Activated CD8-positive, alpha-beta T cell treated with anti-CD3 and anti-CD28 coated beads, Interleukin-2, amount 10 ng/mL, durations not matched to agents 7 days and 5 days (primary cell): ENCODE measurements at regions not wholly inside any gene's neighbourhood (a gene's known extent, or its start where the extent isn't known, plus 50 kb on each side); places are given as distances from the start of the nearest gene placed in this dataset.

Experiments
- ATAC-seq: fragments of 150-1000 bp; cut with Tn5 transposase; one replicate; pipeline ENCODE4 v1.10.0; 2021; ENCODE audit warnings: moderate library complexity
- CTCF ChIA-PET: fragments of 350-600 bp; sonication (Branson Sonifier 250); formaldehyde crosslinking; loops from one replicate; lab custom pipeline; 2021; ENCODE audit warnings: antibody characterized with exemption; lab: Charles Lee
- POLR2A ChIA-PET: fragments of 350-600 bp; sonication (Branson Sonifier 250); formaldehyde crosslinking; loops from one replicate; lab custom pipeline; 2021; ENCODE audit warnings: antibody characterized with exemption; lab: Charles Lee
- DNase-seq: peaks from one replicate; pipeline ENCODE4 v3.0.0-alpha.2; 2020
- H3K27ac Mint-ChIP-seq: one replicate; pipeline ENCODE4 v1.8.0; 2021; ENCODE audit warnings: mild to moderate bottlenecking, mixed read lengths
- H3K27me3 Mint-ChIP-seq: one replicate; pipeline ENCODE4 v1.8.0; 2021; ENCODE audit warnings: low read depth, mixed read lengths
- H3K36me3 Mint-ChIP-seq: one replicate; pipeline ENCODE4 v1.8.0; 2021; ENCODE audit warnings: low read depth, mixed read lengths
- H3K4me1 Mint-ChIP-seq: one replicate; pipeline ENCODE4 v1.8.0; 2021; ENCODE audit warnings: low read depth, mixed read lengths
- H3K4me3 Mint-ChIP-seq: one replicate; pipeline ENCODE4 v1.8.0; 2021; ENCODE audit warnings: mild to moderate bottlenecking, mixed read lengths
- H3K9me3 Mint-ChIP-seq: one replicate; pipeline ENCODE4 v1.8.0; 2022; ENCODE audit warnings: mixed read lengths; ENCODE audit not compliant: insufficient read depth

DNA sequence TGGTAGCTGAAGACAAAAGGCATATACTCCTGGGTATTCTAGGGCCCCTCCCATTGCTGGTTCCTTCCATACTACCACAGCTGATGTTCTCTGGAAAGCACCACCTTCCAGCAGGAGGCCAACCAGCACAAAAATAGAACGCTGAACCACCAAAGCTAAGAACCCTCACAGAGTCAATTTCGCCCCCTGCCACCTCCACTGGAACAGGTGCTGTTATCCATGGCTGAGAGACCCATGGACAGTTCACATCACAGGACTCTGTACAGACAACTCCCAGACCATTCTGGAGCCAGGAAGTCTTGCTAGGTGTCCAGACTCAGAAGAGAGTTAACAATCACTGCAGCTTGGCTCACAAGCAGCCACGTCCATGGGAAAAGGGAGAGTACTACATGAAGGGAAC, 1851.5 kb upstream of the NUDT12 start:
- Mint-ChIP-seq H3K4me1 (no peaks in the 10 kb centered on the region), H3K4me3 (no peak overlapping the region), H3K36me3 (no peaks in the 10 kb centered on the region), H3K9me3 (peaks cover 36% of the 10 kb centered on the region), H3K27me3 (no peaks in the 10 kb centered on the region), H3K27ac (no peak overlapping the region)
- ChIA-PET CTCF (no interaction called here), POLR2A (no interaction called here)
- DNase-seq (no peak), ATAC-seq (no peak)

DNA sequence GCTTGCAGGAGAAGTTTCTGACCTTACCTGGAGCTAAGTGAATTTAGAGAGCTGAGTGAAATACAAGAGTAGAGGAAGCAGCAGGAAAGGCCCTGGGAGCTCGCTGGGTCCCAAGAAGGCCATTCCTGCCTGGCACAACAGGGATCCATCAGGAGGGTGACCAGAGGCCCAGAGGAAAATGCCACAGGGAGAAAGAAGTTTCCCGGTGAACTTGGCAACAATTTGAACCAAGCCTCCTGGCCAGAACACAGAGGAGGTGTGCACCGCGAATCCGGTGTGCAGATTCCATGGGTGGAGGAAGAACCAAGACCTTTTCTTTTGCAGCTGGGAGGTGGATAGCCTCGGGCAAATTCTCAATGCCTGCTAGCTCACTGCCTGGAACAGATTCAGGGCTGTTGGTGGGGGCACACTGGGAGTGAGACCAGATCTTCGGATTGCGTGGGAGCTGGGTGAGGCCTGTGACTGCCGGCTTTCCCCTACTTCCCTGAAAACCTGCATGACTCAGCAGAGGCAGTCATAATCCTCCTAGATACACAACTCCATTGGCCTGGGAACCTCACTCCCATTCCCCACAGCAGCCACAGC, 1850.9 kb upstream of the NUDT12 start:
- CTCF ChIA-PET, result no interaction called here
- ATAC-seq (no peak), DNase-seq (no peak)
- Mint-ChIP-seq H3K4me3 (no peak overlapping the region), H3K4me1 (no peaks in the 10 kb centered on the region), H3K27me3 (no peaks in the 10 kb centered on the region), H3K27ac (no peak overlapping the region), H3K36me3 (no peaks in the 10 kb centered on the region), H3K9me3 (peaks cover 30% of the 10 kb centered on the region)
- POLR2A ChIA-PET, result no interaction called here

DNA sequence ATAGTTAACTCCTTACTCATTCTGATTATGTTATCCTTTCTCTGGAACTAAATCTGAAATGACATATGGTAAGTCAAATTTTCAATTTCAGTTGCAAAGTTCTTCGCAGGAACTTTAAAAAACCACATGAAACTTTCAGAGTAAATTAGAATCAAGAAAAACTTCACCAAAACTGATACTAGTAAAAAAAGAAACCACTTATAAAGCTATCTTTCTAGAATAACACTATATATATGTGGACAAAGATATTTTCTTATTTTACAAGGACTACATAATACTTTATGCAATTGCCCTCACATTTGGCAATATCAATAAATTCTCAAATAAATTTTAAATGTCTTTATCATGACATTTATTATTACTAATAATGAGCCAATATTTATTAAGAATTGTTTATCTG, 1847.1 kb upstream of the NUDT12 start:
- Mint-ChIP-seq H3K4me3 (no peak overlapping the region), H3K4me1 (no peaks in the 10 kb centered on the region), H3K27ac (no peak overlapping the region), H3K27me3 (no peaks in the 10 kb centered on the region), H3K36me3 (no peaks in the 10 kb centered on the region), H3K9me3 (peaks cover 22% of the 10 kb centered on the region)
- no peak for ATAC-seq
- CTCF ChIA-PET, result no interaction called here
- no peak for DNase-seq
- POLR2A ChIA-PET, result no interaction called here

- Mint-ChIP-seq H3K4me1 (no peaks in the 10 kb centered on the region), H3K9me3 (peaks cover 13% of the 10 kb centered on the region), H3K27me3 (no peaks in the 10 kb centered on the region), H3K4me3 (no peak overlapping the region), H3K36me3 (no peaks in the 10 kb centered on the region), H3K27ac (no peak overlapping the region)
- POLR2A ChIA-PET, result no interaction called here
- DNase-seq, result no peak
- CTCF ChIA-PET, result no interaction called here
- no peak for ATAC-seq
These were observed 1844.6 kb upstream of the NUDT12 start for GRCh38 chr5:105407200-105407599.

- Mint-ChIP-seq H3K4me1 (no peaks in the 10 kb centered on the region), H3K36me3 (no peaks in the 10 kb centered on the region), H3K4me3 (no peak overlapping the region), H3K27ac (no peak overlapping the region), H3K27me3 (no peaks in the 10 kb centered on the region), H3K9me3 (peaks cover 3% of the 10 kb centered on the region)
- ATAC-seq, result no peak
- ChIA-PET CTCF (no interaction called here), POLR2A (no interaction called here)
- no peak for DNase-seq
These were observed 1835.2 kb upstream of the NUDT12 start for GRCh38 chr5:105397749-105398148.

- Mint-ChIP-seq H3K27ac (no peak overlapping the region), H3K9me3 (peaks cover 6% of the 10 kb centered on the region), H3K4me3 (no peak overlapping the region), H3K27me3 (no peaks in the 10 kb centered on the region), H3K36me3 (no peaks in the 10 kb centered on the region), H3K4me1 (no peaks in the 10 kb centered on the region)
- DNase-seq, result no peak
- POLR2A ChIA-PET, result no interaction called here
- CTCF ChIA-PET, result no interaction called here
- ATAC-seq, result no peak
These were observed 1830.1 kb upstream of the NUDT12 start for GRCh38 chr5:105392710-105393149.

- H3K4me1 Mint-ChIP-seq, result no peaks in the 10 kb centered on the region
- H3K27ac Mint-ChIP-seq, result no peak overlapping the region
- peaks cover 4% of the 10 kb centered on the region for H3K9me3 Mint-ChIP-seq
- ATAC-seq (no peak), DNase-seq (no peak)
- H3K4me3 Mint-ChIP-seq, result no peak overlapping the region
- no peaks in the 10 kb centered on the region for H3K27me3 Mint-ChIP-seq
- no peaks in the 10 kb centered on the region for H3K36me3 Mint-ChIP-seq
- ChIA-PET POLR2A (no interaction called here), CTCF (no interaction called here)
These were observed 1829.6 kb upstream of the NUDT12 start for GRCh38 chr5:105392122-105392709.

DNA sequence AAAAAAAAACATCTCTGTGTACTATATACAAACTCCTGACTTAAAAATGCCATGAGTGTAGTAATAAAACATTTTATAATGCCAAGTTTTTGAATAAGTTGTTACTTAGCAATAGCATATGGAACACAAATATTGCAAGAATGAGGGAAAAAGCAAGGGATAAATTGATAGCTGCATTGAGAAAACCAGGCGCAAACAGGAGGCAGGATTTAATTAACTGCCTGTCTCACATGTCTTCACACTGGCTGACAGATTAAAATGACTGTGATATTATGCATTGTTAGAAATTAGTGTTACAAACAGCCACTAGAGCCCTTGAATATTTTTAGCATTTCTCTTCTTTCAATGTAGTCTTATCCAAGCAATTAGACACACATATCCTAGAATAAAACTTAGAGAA, 1817.5 kb upstream of the NUDT12 start:
- CTCF ChIA-PET, result no interaction called here
- H3K4me1 Mint-ChIP-seq, result no peaks in the 10 kb centered on the region
- H3K27ac Mint-ChIP-seq, result no peak overlapping the region
- POLR2A ChIA-PET, result no interaction called here
- DNase-seq, result no peak
- no peaks in the 10 kb centered on the region for H3K27me3 Mint-ChIP-seq
- H3K36me3 Mint-ChIP-seq, result no peaks in the 10 kb centered on the region
- H3K4me3 Mint-ChIP-seq, result no peak overlapping the region
- ATAC-seq, result no peak
- H3K9me3 Mint-ChIP-seq, result peaks cover 21% of the 10 kb centered on the region

DNA sequence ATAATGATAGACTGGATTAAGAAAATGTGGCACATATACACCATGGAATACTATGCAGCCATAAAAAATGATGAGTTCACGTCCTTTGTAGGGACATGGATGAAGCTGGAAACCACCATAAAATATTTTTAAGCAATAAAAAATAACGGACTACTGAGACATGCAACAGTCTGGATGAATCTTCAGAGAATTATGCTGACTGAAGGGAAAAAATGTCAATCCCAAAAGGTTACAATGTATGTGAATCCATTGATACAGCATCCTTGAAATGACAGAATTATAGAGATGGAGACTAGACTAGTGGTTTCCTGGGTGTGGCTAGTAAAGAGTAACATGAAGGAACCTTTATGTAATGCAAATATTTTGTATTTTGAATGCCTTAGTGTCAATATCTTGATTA, 1808.6 kb upstream of the NUDT12 start:
- ChIA-PET CTCF (no interaction called here), POLR2A (no interaction called here)
- Mint-ChIP-seq H3K27me3 (no peaks in the 10 kb centered on the region), H3K36me3 (no peaks in the 10 kb centered on the region), H3K4me3 (no peak overlapping the region), H3K27ac (no peak overlapping the region), H3K4me1 (no peaks in the 10 kb centered on the region), H3K9me3 (peaks cover 4% of the 10 kb centered on the region)
- ATAC-seq, result no peak
- DNase-seq, result no peak

GRCh38 chr5:105350486-105351140, 1788.0 kb upstream of the NUDT12 start:
- POLR2A ChIA-PET, result no interaction called here
- no peaks in the 10 kb centered on the region for H3K9me3 Mint-ChIP-seq
- no peaks in the 10 kb centered on the region for H3K4me1 Mint-ChIP-seq
- CTCF ChIA-PET, result no interaction called here
- ATAC-seq (no peak), DNase-seq (no peak)
- no peak overlapping the region for H3K27ac Mint-ChIP-seq
- H3K27me3 Mint-ChIP-seq, result no peaks in the 10 kb centered on the region
- no peak overlapping the region for H3K4me3 Mint-ChIP-seq
- no peaks in the 10 kb centered on the region for H3K36me3 Mint-ChIP-seq

- no peak overlapping the region for H3K27ac Mint-ChIP-seq
- H3K9me3 Mint-ChIP-seq, result peaks cover 13% of the 10 kb centered on the region
- POLR2A ChIA-PET, result no interaction called here
- no peaks in the 10 kb centered on the region for H3K27me3 Mint-ChIP-seq
- CTCF ChIA-PET, result no interaction called here
- H3K36me3 Mint-ChIP-seq, result no peaks in the 10 kb centered on the region
- DNase-seq, result no peak
- H3K4me3 Mint-ChIP-seq, result no peak overlapping the region
- no peaks in the 10 kb centered on the region for H3K4me1 Mint-ChIP-seq
- no peak for ATAC-seq
These were observed 1769.0 kb upstream of the NUDT12 start for GRCh38 chr5:105331558-105331957.

- H3K27me3 Mint-ChIP-seq, result no peaks in the 10 kb centered on the region
- no peak overlapping the region for H3K4me3 Mint-ChIP-seq
- H3K36me3 Mint-ChIP-seq, result no peaks in the 10 kb centered on the region
- H3K9me3 Mint-ChIP-seq, result peaks cover 7% of the 10 kb centered on the region
- no peak for DNase-seq
- ChIA-PET CTCF (no interaction called here), POLR2A (no interaction called here)
- ATAC-seq, result no peak
- H3K4me1 Mint-ChIP-seq, result no peaks in the 10 kb centered on the region
- H3K27ac Mint-ChIP-seq, result no peak overlapping the region
These were observed 1767.6 kb upstream of the NUDT12 start for GRCh38 chr5:105330185-105330584.
